DMS79 (cell line): ENCODE measurements at regions not wholly inside any gene's neighbourhood (a gene's known extent, or its start where the extent isn't known, plus 50 kb on each side); places are given as distances from the start of the nearest gene placed in this dataset.
"Not testable (repeated sequence)": the region's sequence is repeated elsewhere in the genome, so short reads cannot be mapped to it uniquely, and the experiment has no call there.

ENCODE experiments used
- DNase-seq: peaks from one replicate; lab custom pipeline; 2025; lab: John Stamatoyannopoulos, UW

GRCh38 chr4:126441173-126442035, 1126.6 kb downstream of the FAT4 start:
- DNase-seq: no peak

- no peak for DNase-seq
Observed at GRCh38 chr4:126445596-126445995, 1130.8 kb downstream of the FAT4 start.

GRCh38 chr4:126446917-126447316, 1132.2 kb downstream of the FAT4 start:
- no peak for DNase-seq

- no peak for DNase-seq
Observed at GRCh38 chr4:126448086-126448845, 1133.5 kb downstream of the FAT4 start.

GRCh38 chr4:126451237-126451873, 1136.6 kb downstream of the FAT4 start:
- no peak for DNase-seq

GRCh38 chr4:126455865-126456264, 1141.1 kb downstream of the FAT4 start:
- DNase-seq: no peak

GRCh38 chr4:126458993-126459392, 1144.2 kb downstream of the FAT4 start:
- DNase-seq: no peak

GRCh38 chr4:126465341-126465740, 1150.6 kb downstream of the FAT4 start:
- no peak for DNase-seq

GRCh38 chr4:126466848-126467247, 1152.1 kb downstream of the FAT4 start:
- DNase-seq: no peak

GRCh38 chr4:126468144-126468543, 1153.4 kb downstream of the FAT4 start:
- DNase-seq: no peak

GRCh38 chr4:126470862-126471261, 1156.1 kb downstream of the FAT4 start:
- DNase-seq: no peak

- DNase-seq: no peak
Observed at GRCh38 chr4:126475730-126476129, 1157.0 kb upstream of the INTU start.

- no peak for DNase-seq
Observed at GRCh38 chr4:126479709-126480108, 1153.0 kb upstream of the INTU start.

GRCh38 chr4:126482311-126482710, 1150.4 kb upstream of the INTU start:
- DNase-seq: no peak

GRCh38 chr4:126486377-126486776, 1146.4 kb upstream of the INTU start:
- no peak for DNase-seq

GRCh38 chr4:126489826-126490463, 1142.8 kb upstream of the INTU start:
- no peak for DNase-seq

GRCh38 chr4:126495163-126495752, 1137.5 kb upstream of the INTU start:
- no peak for DNase-seq

GRCh38 chr4:126512979-126513378, 1119.8 kb upstream of the INTU start:
- no peak for DNase-seq

GRCh38 chr4:126513596-126513995, 1119.2 kb upstream of the INTU start:
- no peak for DNase-seq

- no peak for DNase-seq
Observed at GRCh38 chr4:126520731-126521130, 1112.0 kb upstream of the INTU start.

- DNase-seq: not testable (repeated sequence)
Observed at GRCh38 chr4:126525400-126525799, 1107.4 kb upstream of the INTU start.

GRCh38 chr4:126526335-126526734, 1106.4 kb upstream of the INTU start:
- no peak for DNase-seq
